ENCODE measurements at regions not wholly inside any gene's neighbourhood (a gene's known extent, or its start where the extent isn't known, plus 50 kb on each side); places are given as distances from the start of the nearest gene placed in this dataset.

- WGBS (ENCODE audit: insufficient coverage, low coverage, low lambda C conversion rate, missing lambda C conversion rate): 81% methylated on average over 5 of the region's 6 CpGs
- ATAC-seq: no peak
- Histone ChIP-seq H3K4me1 (peaks cover 0 to 6% (median 0%) of the 10 kb centered on the region in 4 donors), H3K9me3 (no peaks in the 10 kb centered on the region), H3K36me3 (no peaks in the 10 kb centered on the region), H3K27me3 (no peaks in the 10 kb centered on the region), H3K4me3 (no peak overlapping the region), H3K27ac (no peak overlapping the region)
- intact Hi-C loops (cut with DNase I): no loop called here
- TF ChIP-seq, protein P1, sequence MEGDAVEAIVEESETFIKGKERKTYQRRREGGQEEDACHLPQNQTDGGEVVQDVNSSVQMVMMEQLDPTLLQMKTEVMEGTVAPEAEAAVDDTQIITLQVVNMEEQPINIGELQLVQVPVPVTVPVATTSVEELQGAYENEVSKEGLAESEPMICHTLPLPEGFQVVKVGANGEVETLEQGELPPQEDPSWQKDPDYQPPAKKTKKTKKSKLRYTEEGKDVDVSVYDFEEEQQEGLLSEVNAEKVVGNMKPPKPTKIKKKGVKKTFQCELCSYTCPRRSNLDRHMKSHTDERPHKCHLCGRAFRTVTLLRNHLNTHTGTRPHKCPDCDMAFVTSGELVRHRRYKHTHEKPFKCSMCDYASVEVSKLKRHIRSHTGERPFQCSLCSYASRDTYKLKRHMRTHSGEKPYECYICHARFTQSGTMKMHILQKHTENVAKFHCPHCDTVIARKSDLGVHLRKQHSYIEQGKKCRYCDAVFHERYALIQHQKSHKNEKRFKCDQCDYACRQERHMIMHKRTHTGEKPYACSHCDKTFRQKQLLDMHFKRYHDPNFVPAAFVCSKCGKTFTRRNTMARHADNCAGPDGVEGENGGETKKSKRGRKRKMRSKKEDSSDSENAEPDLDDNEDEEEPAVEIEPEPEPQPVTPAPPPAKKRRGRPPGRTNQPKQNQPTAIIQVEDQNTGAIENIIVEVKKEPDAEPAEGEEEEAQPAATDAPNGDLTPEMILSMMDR (IDR thresholded peaks at IDR 0.05): no peak
- TF ChIP-seq POLR2A (IDR thresholded peaks at IDR 0.05): no peak
- no peak for DNase-seq
Observed at GRCh38 chr3:72679540-72680198, 168.6 kb downstream of the SHQ1 start.

DNA sequence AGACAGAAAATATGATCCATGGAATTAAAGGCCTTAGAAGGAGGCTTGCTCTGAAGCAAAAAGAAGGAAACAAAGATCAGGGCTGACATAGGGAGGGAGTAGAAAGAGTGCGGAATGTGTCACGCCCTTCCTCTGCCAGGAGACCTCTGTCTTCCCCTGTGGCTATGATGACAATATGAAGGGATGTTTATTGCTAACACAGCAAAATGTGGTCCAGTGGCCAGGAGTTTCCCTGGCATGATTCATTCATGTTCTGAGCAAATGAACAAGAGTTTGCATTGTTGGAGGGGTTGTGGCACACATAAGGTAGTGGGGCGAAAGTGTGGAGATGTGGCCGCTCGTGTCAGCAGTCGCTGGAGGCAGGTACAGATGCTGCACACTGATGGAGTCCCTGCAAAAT is 169.4 kb downstream of the SHQ1 start:
- Histone ChIP-seq H3K9me3 (no peaks in the 10 kb centered on the region), H3K27ac (no peak overlapping the region), H3K36me3 (no peaks in the 10 kb centered on the region), H3K4me3 (no peak overlapping the region), H3K27me3 (no peaks in the 10 kb centered on the region), H3K4me1 (peaks cover 0 to 6% (median 0%) of the 10 kb centered on the region in 4 donors)
- 94% methylated on average over 6 of the region's 6 CpGs for WGBS (ENCODE audit: insufficient coverage, low coverage, low lambda C conversion rate, missing lambda C conversion rate)
- ATAC-seq (peak in 1 of 4 donors; percentile 59), DNase-seq (no peak)
- intact Hi-C loops (cut with DNase I): no loop called here
- TF ChIP-seq, protein P1 (IDR thresholded peaks at IDR 0.05): no peak
- TF ChIP-seq POLR2A (IDR thresholded peaks at IDR 0.05): no peak

DNA sequence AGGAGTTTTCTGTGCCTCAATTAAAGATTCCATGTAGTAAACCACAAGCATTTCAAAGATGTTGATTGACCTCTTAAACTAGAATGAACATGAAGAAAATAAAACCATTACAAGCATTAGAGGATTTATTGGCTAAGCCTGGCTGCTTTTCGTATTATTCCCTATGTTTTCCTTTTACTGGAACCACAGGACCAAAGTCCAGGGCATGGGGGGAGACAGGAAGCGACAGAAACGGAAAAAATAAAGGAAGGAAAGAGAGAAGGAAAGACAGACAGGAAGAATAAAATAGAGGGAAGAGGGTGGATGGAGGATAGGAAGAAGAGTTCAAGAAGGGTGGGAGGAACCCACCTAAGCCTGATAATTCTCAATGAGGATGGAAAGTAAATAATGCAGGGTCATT is 169.9 kb downstream of the SHQ1 start:
- Histone ChIP-seq H3K27me3 (no peaks in the 10 kb centered on the region), H3K4me3 (no peak overlapping the region), H3K27ac (no peak overlapping the region), H3K9me3 (no peaks in the 10 kb centered on the region), H3K4me1 (peaks cover 0 to 6% (median 0%) of the 10 kb centered on the region in 4 donors), H3K36me3 (no peaks in the 10 kb centered on the region)
- 38% methylated on average over 3 of the region's 3 CpGs for WGBS (ENCODE audit: insufficient coverage, low coverage, low lambda C conversion rate, missing lambda C conversion rate)
- DNase-seq: no peak
- intact Hi-C loops (cut with DNase I): no loop called here
- ATAC-seq: peak in 2 of 4 donors; percentile 45 to 59
- no peak for TF ChIP-seq POLR2A (IDR thresholded peaks at IDR 0.05)
- TF ChIP-seq, protein P1 (IDR thresholded peaks at IDR 0.05): no peak

DNA sequence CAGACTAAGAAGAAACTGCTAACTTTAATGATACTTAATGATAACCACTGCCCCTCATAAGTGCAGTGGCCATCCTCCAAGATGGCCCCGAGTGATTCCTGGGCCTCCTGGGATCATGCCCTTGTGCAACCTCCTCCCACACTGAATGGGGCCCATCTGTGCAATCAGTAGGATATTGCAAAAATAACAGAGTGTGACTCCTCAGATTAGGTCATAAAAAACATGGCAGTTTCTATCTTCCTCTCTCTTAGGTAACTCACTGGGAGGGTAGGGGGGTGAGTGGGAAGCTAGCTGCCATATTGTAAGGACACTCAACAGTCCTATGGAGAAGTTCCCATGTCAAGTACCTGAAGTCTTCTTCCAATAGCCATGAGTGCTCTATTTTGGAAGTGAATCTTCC is 173.0 kb downstream of the SHQ1 start:
- H3K27ac ChIP-seq: no peak overlapping the region
- H3K4me1 ChIP-seq: peaks cover 0 to 6% (median 0%) of the 10 kb centered on the region in 4 donors
- H3K4me3 ChIP-seq: no peak overlapping the region
- no peaks in the 10 kb centered on the region for H3K27me3 ChIP-seq
- no peak for DNase-seq
- intact Hi-C loops (cut with DNase I): no loop called here
- no peaks in the 10 kb centered on the region for H3K9me3 ChIP-seq
- no peak for ATAC-seq
- no peaks in the 10 kb centered on the region for H3K36me3 ChIP-seq
- TF ChIP-seq POLR2A (IDR thresholded peaks at IDR 0.05): no peak
- TF ChIP-seq, protein P1 (IDR thresholded peaks at IDR 0.05): no peak
- WGBS (ENCODE audit: insufficient coverage, low coverage, low lambda C conversion rate, missing lambda C conversion rate): 63% methylated on average over 1 of the region's 1 CpG

All from right lobe of liver (tissue), 6 donors.